ENCODE measurements at regions not wholly inside any gene's neighbourhood (a gene's known extent, or its start where the extent isn't known, plus 50 kb on each side); places are given as distances from the start of the nearest gene placed in this dataset.
"Not testable (repeated sequence)": the region's sequence is repeated elsewhere in the genome, so short reads cannot be mapped to it uniquely, and the experiment has no call there.

- H3K79me2 ChIP-seq (ENCODE audit: control insufficient read depth, insufficient read depth, low read length, poor library complexity); H3K36me3 ChIP-seq (ENCODE audit: control insufficient read depth in 1 of 2, insufficient read depth in 2 of 2, low read length in 2 of 2); H3K27ac ChIP-seq (ENCODE audit: low read depth, low read length); H2BK120ac ChIP-seq (ENCODE audit: insufficient read depth, low read length, poor library complexity); H3K4me3 ChIP-seq (ENCODE audit: low read depth, low read length); H3K4me1 ChIP-seq (ENCODE audit: control insufficient read depth in 1 of 2, insufficient read depth in 2 of 2, low read length in 2 of 2); DNase-seq; H3K14ac ChIP-seq (ENCODE audit: low read length); H2AK5ac ChIP-seq (ENCODE audit: low read length); H3K4me2 ChIP-seq (ENCODE audit: low read length); H2BK5ac ChIP-seq (ENCODE audit: low read depth, low read length, poor library complexity); H3K18ac ChIP-seq (ENCODE audit: low read length); H4K91ac ChIP-seq (ENCODE audit: low read depth, low read length); H3K9me3 ChIP-seq (ENCODE audit: insufficient read depth, low read depth, low read length); H3K9ac ChIP-seq (ENCODE audit: low read length); H3K79me1 ChIP-seq (ENCODE audit: low read length); H2BK12ac ChIP-seq (ENCODE audit: low read length); H3K4ac ChIP-seq (ENCODE audit: low read depth, low read length); H4K8ac ChIP-seq (ENCODE audit: low read depth, low read length); H3K23ac ChIP-seq (ENCODE audit: low read length); H3K27me3 ChIP-seq (ENCODE audit: insufficient read depth, low read length); H2AFZ ChIP-seq (ENCODE audit: insufficient read depth, low read length, poor library complexity); H4K12ac ChIP-seq (ENCODE audit: low read depth, low read length): not testable (repeated sequence)
- no CpG with 5 or more reads among the region's 28 CpGs for WGBS (ENCODE audit: extremely low coverage, insufficient coverage, insufficient read length)
Observed at GRCh38 chr20:26059324-26059723, 362.7 kb upstream of the ZNF337 start.

- H2AK5ac ChIP-seq (ENCODE audit: low read length); H3K79me2 ChIP-seq (ENCODE audit: control insufficient read depth, insufficient read depth, low read length, poor library complexity); DNase-seq; H2BK5ac ChIP-seq (ENCODE audit: low read depth, low read length, poor library complexity); H3K79me1 ChIP-seq (ENCODE audit: low read length); H4K12ac ChIP-seq (ENCODE audit: low read depth, low read length); H3K9me3 ChIP-seq (ENCODE audit: insufficient read depth, low read depth, low read length); H3K23ac ChIP-seq (ENCODE audit: low read length); H3K4me2 ChIP-seq (ENCODE audit: low read length); H3K4ac ChIP-seq (ENCODE audit: low read depth, low read length); H3K27ac ChIP-seq (ENCODE audit: low read depth, low read length); H2BK12ac ChIP-seq (ENCODE audit: low read length); H4K91ac ChIP-seq (ENCODE audit: low read depth, low read length); H3K36me3 ChIP-seq (ENCODE audit: control insufficient read depth in 1 of 2, insufficient read depth in 2 of 2, low read length in 2 of 2); H2AFZ ChIP-seq (ENCODE audit: insufficient read depth, low read length, poor library complexity); H2BK120ac ChIP-seq (ENCODE audit: insufficient read depth, low read length, poor library complexity); H3K4me3 ChIP-seq (ENCODE audit: low read depth, low read length); H3K9ac ChIP-seq (ENCODE audit: low read length); H3K4me1 ChIP-seq (ENCODE audit: control insufficient read depth in 1 of 2, insufficient read depth in 2 of 2, low read length in 2 of 2); H3K14ac ChIP-seq (ENCODE audit: low read length); H3K27me3 ChIP-seq (ENCODE audit: insufficient read depth, low read length); H4K8ac ChIP-seq (ENCODE audit: low read depth, low read length); H3K18ac ChIP-seq (ENCODE audit: low read length): not testable (repeated sequence)
- WGBS (ENCODE audit: extremely low coverage, insufficient coverage, insufficient read length), result no CpG with 5 or more reads among the region's 10 CpGs
Observed at GRCh38 chr20:26058446-26058845, 361.8 kb upstream of the ZNF337 start.

DNA sequence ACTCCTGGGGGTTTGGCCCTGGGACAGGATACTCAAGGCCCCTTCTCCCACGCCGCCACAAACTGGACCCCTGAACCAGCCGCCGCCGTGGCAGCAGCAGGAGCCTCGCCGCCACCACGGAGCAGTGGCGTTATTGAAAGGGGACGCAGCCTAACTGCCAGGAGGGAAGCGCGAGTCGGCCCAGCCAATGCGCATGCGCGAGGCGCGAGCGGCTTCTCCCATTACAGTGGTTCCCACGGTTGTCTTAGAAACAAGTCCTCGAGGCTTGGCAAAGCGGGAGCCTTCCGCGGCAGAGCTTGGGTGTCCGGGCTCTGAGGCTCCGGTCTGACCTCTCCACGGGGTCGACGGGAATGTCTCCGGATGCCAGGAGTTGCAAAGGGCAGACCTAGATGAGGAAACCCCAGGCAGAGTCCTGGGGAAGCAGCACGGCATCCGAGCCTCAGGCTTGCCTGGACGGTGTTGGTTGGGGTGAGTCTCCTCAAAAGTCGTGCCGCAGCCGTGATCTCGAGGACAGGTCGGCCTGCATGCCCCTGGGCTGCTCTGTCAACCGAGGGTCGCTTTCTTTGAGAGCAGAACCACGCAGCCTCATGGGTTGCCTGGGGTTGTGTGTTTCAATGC lies 360.6 kb upstream of the ZNF337 start:
- H3K18ac ChIP-seq (ENCODE audit: low read length); H3K27ac ChIP-seq (ENCODE audit: low read depth, low read length); H4K12ac ChIP-seq (ENCODE audit: low read depth, low read length); H3K23ac ChIP-seq (ENCODE audit: low read length); H3K4ac ChIP-seq (ENCODE audit: low read depth, low read length); H4K91ac ChIP-seq (ENCODE audit: low read depth, low read length); H2BK120ac ChIP-seq (ENCODE audit: insufficient read depth, low read length, poor library complexity); H3K79me2 ChIP-seq (ENCODE audit: control insufficient read depth, insufficient read depth, low read length, poor library complexity); H3K9ac ChIP-seq (ENCODE audit: low read length); H3K4me2 ChIP-seq (ENCODE audit: low read length); DNase-seq; H2AK5ac ChIP-seq (ENCODE audit: low read length); H3K14ac ChIP-seq (ENCODE audit: low read length); H2AFZ ChIP-seq (ENCODE audit: insufficient read depth, low read length, poor library complexity); H2BK12ac ChIP-seq (ENCODE audit: low read length); H3K4me1 ChIP-seq (ENCODE audit: control insufficient read depth in 1 of 2, insufficient read depth in 2 of 2, low read length in 2 of 2); H2BK5ac ChIP-seq (ENCODE audit: low read depth, low read length, poor library complexity); H3K36me3 ChIP-seq (ENCODE audit: control insufficient read depth in 1 of 2, insufficient read depth in 2 of 2, low read length in 2 of 2); H4K8ac ChIP-seq (ENCODE audit: low read depth, low read length); H3K27me3 ChIP-seq (ENCODE audit: insufficient read depth, low read length); H3K79me1 ChIP-seq (ENCODE audit: low read length); H3K4me3 ChIP-seq (ENCODE audit: low read depth, low read length); H3K9me3 ChIP-seq (ENCODE audit: insufficient read depth, low read depth, low read length): not testable (repeated sequence)
- no CpG with 5 or more reads among the region's 41 CpGs for WGBS (ENCODE audit: extremely low coverage, insufficient coverage, insufficient read length)

DNA sequence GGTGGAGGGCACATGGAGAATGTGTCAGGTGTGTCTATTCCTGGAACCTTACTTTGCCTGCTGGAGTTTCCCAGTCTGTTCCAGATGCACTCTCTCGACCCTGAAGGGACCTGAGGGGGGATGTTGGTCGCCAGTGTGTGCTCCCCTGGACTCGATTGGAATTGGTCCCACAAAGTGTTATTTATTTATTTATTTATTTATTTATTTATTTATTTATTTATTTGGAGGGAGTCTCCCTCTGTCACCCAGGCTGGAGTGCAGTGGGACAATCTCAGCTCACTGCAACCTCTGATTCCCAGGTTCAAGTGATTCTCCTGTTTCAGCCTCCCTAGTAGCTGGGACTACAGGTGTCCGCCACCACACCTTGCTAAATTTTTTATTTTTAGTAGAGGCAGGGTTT lies 329.1 kb upstream of the ZNF337 start:
- not testable (repeated sequence) for H3K27ac ChIP-seq (ENCODE audit: low read depth, low read length); H4K12ac ChIP-seq (ENCODE audit: low read depth, low read length); H3K18ac ChIP-seq (ENCODE audit: low read length); H2BK120ac ChIP-seq (ENCODE audit: insufficient read depth, low read length, poor library complexity); H3K4me2 ChIP-seq (ENCODE audit: low read length); H4K8ac ChIP-seq (ENCODE audit: low read depth, low read length); H3K79me2 ChIP-seq (ENCODE audit: control insufficient read depth, insufficient read depth, low read length, poor library complexity); H3K4me1 ChIP-seq (ENCODE audit: control insufficient read depth in 1 of 2, insufficient read depth in 2 of 2, low read length in 2 of 2); DNase-seq; H2AFZ ChIP-seq (ENCODE audit: insufficient read depth, low read length, poor library complexity); H2BK5ac ChIP-seq (ENCODE audit: low read depth, low read length, poor library complexity); H3K4ac ChIP-seq (ENCODE audit: low read depth, low read length); H3K4me3 ChIP-seq (ENCODE audit: low read depth, low read length); H3K27me3 ChIP-seq (ENCODE audit: insufficient read depth, low read length); H3K79me1 ChIP-seq (ENCODE audit: low read length); H3K23ac ChIP-seq (ENCODE audit: low read length); H3K9ac ChIP-seq (ENCODE audit: low read length); H3K14ac ChIP-seq (ENCODE audit: low read length); H3K36me3 ChIP-seq (ENCODE audit: control insufficient read depth in 1 of 2, insufficient read depth in 2 of 2, low read length in 2 of 2); H2AK5ac ChIP-seq (ENCODE audit: low read length); H2BK12ac ChIP-seq (ENCODE audit: low read length); H4K91ac ChIP-seq (ENCODE audit: low read depth, low read length); H3K9me3 ChIP-seq (ENCODE audit: insufficient read depth, low read depth, low read length)
- no CpG with 5 or more reads among the region's 4 CpGs for WGBS (ENCODE audit: extremely low coverage, insufficient coverage, insufficient read length)
